Omental fat pad (tissue), 3 donors: ENCODE measurements at regions not wholly inside any gene's neighbourhood (a gene's known extent, or its start where the extent isn't known, plus 50 kb on each side); places are given as distances from the start of the nearest gene placed in this dataset.
"Not testable (repeated sequence)": the region's sequence is repeated elsewhere in the genome, so short reads cannot be mapped to it uniquely, and the experiment has no call there.

Experiments used
- ATAC-seq: fragments of 150-250 bp; one replicate; pipeline ENCODE4 v1.9.1; 2016; ENCODE audit warnings: mild to moderate bottlenecking, moderate library complexity; ENCODE audit not compliant: low FRiP score
- DNase-seq: peaks from one replicate; pipeline ENCODE4 v3.0.0-alpha.2; 2019; ENCODE audit warnings: low spot score
- CTCF ChIP-seq, 3 donors: fragments of 450-650 bp; IDR thresholded peaks; one replicate each; pipeline ENCODE4 v1.5.1; 2016 to 2017; ENCODE audit warnings: antibody characterized with exemption in 3 of 3, mild to moderate bottlenecking in 3 of 3, moderate library complexity in 2 of 3

- ATAC-seq (no peak), DNase-seq (no peak)
- no peak for TF ChIP-seq CTCF (IDR thresholded peaks at IDR 0.05)
These were observed 68.2 kb downstream of the ATP23 start for GRCh38 chr12:58009405-58010195.

GRCh38 chr12:58011676-58012075 lies 70.3 kb downstream of the ATP23 start:
- no peak for ATAC-seq
- TF ChIP-seq CTCF (IDR thresholded peaks at IDR 0.05): no peak
- DNase-seq: no peak

DNA sequence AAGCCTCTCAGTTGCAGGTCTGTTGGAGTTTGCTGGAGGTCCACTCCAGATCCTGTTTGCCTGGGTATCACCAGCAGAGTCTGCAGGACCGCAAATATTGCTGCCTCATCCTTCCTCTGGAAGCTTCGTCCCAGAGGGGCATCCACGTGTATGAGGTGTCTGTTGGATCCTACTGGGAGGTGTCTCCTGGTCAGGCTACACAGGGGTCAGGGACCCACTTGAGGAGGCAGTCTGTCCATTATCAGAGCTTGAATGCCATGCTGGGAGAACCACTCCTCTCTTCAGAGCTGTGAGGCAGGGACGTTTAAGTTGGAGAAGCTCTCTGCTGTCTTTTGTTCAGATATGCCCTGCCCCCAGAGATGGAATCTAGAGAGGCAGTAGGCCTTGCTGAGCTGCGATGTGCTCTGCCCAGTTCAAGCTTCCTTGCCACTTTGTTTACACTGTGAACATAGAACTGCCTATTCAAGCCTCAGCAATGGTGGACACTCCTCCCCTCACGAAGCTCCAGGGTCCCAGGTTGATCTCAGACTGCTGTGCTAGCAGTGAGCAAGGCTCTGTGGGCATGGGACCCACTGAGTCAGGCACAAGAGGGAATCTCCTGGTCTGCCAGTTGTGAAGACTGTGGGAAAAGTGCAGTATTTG lies 81.1 kb downstream of the ATP23 start:
- ATAC-seq, DNase-seq: not testable (repeated sequence)

DNA sequence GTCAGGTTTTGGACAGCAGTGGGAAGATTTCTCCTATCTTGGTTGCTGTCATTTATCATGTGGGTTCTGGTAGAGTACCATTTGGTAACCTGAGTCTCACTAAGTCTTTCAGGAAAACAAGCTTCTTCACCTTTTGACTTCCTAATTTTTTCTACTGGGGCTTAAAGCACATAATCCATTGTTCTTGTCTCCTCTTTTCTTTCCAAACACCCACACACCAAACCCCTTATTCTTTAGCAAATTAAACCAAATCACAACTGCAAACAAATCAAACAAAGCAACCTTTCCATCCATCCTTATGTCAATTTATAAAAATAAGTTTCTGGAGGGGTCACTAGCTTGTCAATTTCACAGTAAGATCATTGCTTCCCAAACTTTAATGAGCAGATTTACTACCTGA lies 84.1 kb downstream of the ATP23 start:
- DNase-seq (no peak), ATAC-seq (no peak)
- no peak for TF ChIP-seq CTCF (IDR thresholded peaks at IDR 0.05)

GRCh38 chr12:58026426-58026825 lies 85.1 kb downstream of the ATP23 start:
- TF ChIP-seq CTCF (IDR thresholded peaks at IDR 0.05): no peak
- DNase-seq (no peak), ATAC-seq (no peak)

- TF ChIP-seq CTCF (IDR thresholded peaks at IDR 0.05): no peak
- DNase-seq: no peak
- no peak for ATAC-seq
These were observed 85.8 kb downstream of the ATP23 start for GRCh38 chr12:58026897-58027891.

GRCh38 chr12:58028294-58028693 lies 86.9 kb downstream of the ATP23 start:
- ATAC-seq (no peak), DNase-seq (no peak)
- TF ChIP-seq CTCF (IDR thresholded peaks at IDR 0.05): no peak
